K562 (cell line): ENCODE measurements at regions not wholly inside any gene's neighbourhood (a gene's known extent, or its start where the extent isn't known, plus 50 kb on each side); places are given as distances from the start of the nearest gene placed in this dataset.

ENCODE experiments used
- ATAC-seq: fragments of 200-7000 bp; cut with Tn5 transposase; 3 replicates; pipeline ENCODE4 v1.9.1; 2020; ENCODE audit warnings: moderate library complexity
- BruUV-seq: library from RNA; stranded (reverse); fragments of 400-500 nt; replicated peaks from 2 replicates; lab custom pipeline; 2021; lab: Mats Ljungman, UMichigan
- CTCF ChIA-PET: fragments of 300-600 bp; formaldehyde crosslinking; extraction: SDS; loops from one replicate; lab custom pipeline; 2021; ENCODE audit warnings: low intra/inter-chr PET ratio; lab: Yijun Ruan, JAX
- POLR2A ChIA-PET: fragments of 300-600, 350-650 bp; sonication (Branson Sonifier 250); formaldehyde crosslinking; extraction: SDS; loops from one replicate; lab custom pipeline; 2021; ENCODE audit warnings: antibody characterized with exemption, inconsistent platforms; lab: Yijun Ruan, JAX
- DNase-seq, 4 experiments: peaks; one replicate each; pipeline versions ENCODE4 v3.0.0 to v3.0.0-alpha.2; 2011 to 2018; ENCODE audit warnings: low spot score in 3 of 4, mixed read lengths in 3 of 4; ENCODE audit errors: extremely low read depth in 1 of 4
- FAIRE-seq: peaks from 2 replicates; lab custom pipeline; 2011; peaks lifted over from hg19 to GRCh38; lab: Jason Lieb, UNC
- H2AFZ ChIP-seq: 2 replicates; pipeline ENCODE4 v1.6.0; 2011; ENCODE audit warnings: low read depth, low read length, control low read depth, inconsistent platforms
- H3K27ac ChIP-seq: fragments of 200-600 bp; 3 replicates; pipeline ENCODE4 v1.8.0; 2011; ENCODE audit warnings: low read depth, mild to moderate bottlenecking, control low read depth, inconsistent platforms, low read length, moderate library complexity, mixed read lengths; ENCODE audit errors: extremely low read depth
- H3K27me3 ChIP-seq, 2 experiments: fragments of 300-600 bp in 1 of 2; 2 replicates in 1 of 2; 3 replicates in 1 of 2; pipeline versions ENCODE4 v1.6.0 to v1.8.0; 2011; ENCODE audit warnings: inconsistent platforms in 2 of 2, low read length in 2 of 2, mild to moderate bottlenecking in 1 of 2, mixed read lengths in 1 of 2, moderate library complexity in 1 of 2; ENCODE audit not compliant: control insufficient read depth in 2 of 2, insufficient read depth in 2 of 2
- H3K36me3 ChIP-seq: fragments of 300-600 bp; 3 replicates; pipeline ENCODE4 v1.8.0; 2011; ENCODE audit warnings: mild to moderate bottlenecking, low read length, inconsistent platforms; ENCODE audit not compliant: control insufficient read depth, insufficient read depth
- H3K4me1 ChIP-seq, 2 experiments: fragments of 200-600 bp in 1 of 2; replicated peaks in 1 of 2; 2 replicates in 1 of 2; 3 replicates in 1 of 2; pipeline versions ENCODE4 v1.5.1 to v1.8.0; 2011; ENCODE audit warnings: inconsistent platforms in 2 of 2, low read length in 2 of 2, mild to moderate bottlenecking in 1 of 2, mixed read lengths in 1 of 2, moderate library complexity in 1 of 2; ENCODE audit not compliant: control insufficient read depth in 2 of 2, insufficient read depth in 2 of 2
- H3K4me2 ChIP-seq: 2 replicates; pipeline ENCODE4 v1.6.1; 2011; ENCODE audit warnings: low read length, control low read depth, inconsistent platforms, mixed read lengths; ENCODE audit not compliant: insufficient read depth
- H3K4me3 ChIP-seq: fragments of 200-600 bp; sonication (generic), shearing (Covaris generic); 2 replicates; pipeline ENCODE4 v1.5.1; 2016; ENCODE audit warnings: control low read depth, inconsistent platforms
- H3K79me2 ChIP-seq: fragments of 200-600 bp; 3 replicates; pipeline ENCODE4 v1.8.0; 2011; ENCODE audit warnings: low read length, inconsistent platforms; ENCODE audit not compliant: control insufficient read depth, insufficient read depth
- H3K9ac ChIP-seq, 2 experiments: 2 replicates each; pipeline versions ENCODE4 v1.6.0 to v1.6.1; 2011; ENCODE audit warnings: low read depth in 2 of 2, low read length in 2 of 2, control low read depth in 1 of 2, inconsistent platforms in 1 of 2, mild to moderate bottlenecking in 1 of 2, mixed read lengths in 1 of 2; ENCODE audit not compliant: insufficient read depth in 1 of 2
- H3K9me1 ChIP-seq: one replicate; pipeline ENCODE4 v1.6.0; 2011; ENCODE audit warnings: inconsistent platforms, mild to moderate bottlenecking, low read length, moderate library complexity; ENCODE audit not compliant: control insufficient read depth, insufficient read depth
- H3K9me3 ChIP-seq: replicated peaks from 2 replicates; pipeline ENCODE4 v1.5.1; 2011; ENCODE audit warnings: low read depth, low read length, inconsistent platforms; ENCODE audit not compliant: control insufficient read depth, insufficient read depth
- H4K20me1 ChIP-seq: replicated peaks from 2 replicates; pipeline ENCODE4 v1.6.1; 2011; ENCODE audit warnings: low read length, inconsistent platforms, mixed read lengths; ENCODE audit not compliant: control insufficient read depth, insufficient read depth
- CCAR2 ChIP-seq: fragments of 200-400 bp; formaldehyde crosslinking; IDR thresholded peaks from 2 replicates; pipeline ENCODE4 v1.6.1; 2017; ENCODE audit warnings: mild to moderate bottlenecking, low read depth, low read length
- DDX20 ChIP-seq: fragments of 450-650 bp; IDR thresholded peaks from 2 replicates; pipeline ENCODE4 v1.6.1; 2016; ENCODE audit warnings: missing genetic modification characterization, low read depth, mild to moderate bottlenecking, missing compliant biosample characterization, moderate library complexity
- ELF2 ChIP-seq: fragments of 250-450 bp; sonication (Bioruptor Pico); IDR thresholded peaks from 2 replicates; pipeline ENCODE4 v1.5.0; 2021; ENCODE audit warnings: mild to moderate bottlenecking
- ELK3 ChIP-seq: fragments of 450-650 bp; formaldehyde crosslinking; IDR thresholded peaks from 2 replicates; pipeline ENCODE4 v1.4.0; 2020; ENCODE audit warnings: mild to moderate bottlenecking
- FOXA1 ChIP-seq: fragments of 450-650 bp; IDR thresholded peaks from 2 replicates; pipeline ENCODE4 v1.6.1; 2016; ENCODE audit warnings: mild to moderate bottlenecking, borderline replicate concordance
- GTF2F1 ChIP-seq: IDR thresholded peaks from 2 replicates; pipeline ENCODE4 v1.6.1; 2011; ENCODE audit warnings: low read depth, low read length, improper control_type of control experiment
- MAFF ChIP-seq: IDR thresholded peaks from 2 replicates; pipeline ENCODE4 v1.6.1; 2012; ENCODE audit warnings: low read length, improper control_type of control experiment
- MAFK ChIP-seq: IDR thresholded peaks from 2 replicates; pipeline ENCODE4 v1.6.1; 2011; ENCODE audit warnings: low read length, improper control_type of control experiment
- NFATC3 ChIP-seq: fragments of 450-650 bp; IDR thresholded peaks from 2 replicates; pipeline ENCODE4 v1.6.1; 2017; ENCODE audit warnings: mild to moderate bottlenecking
- NR4A1 ChIP-seq, 2 experiments: fragments of 250-450 bp in 1 of 2; fragments of 450-650 bp in 1 of 2; sonication (Bioruptor Pico) in 1 of 2; IDR thresholded peaks; 2 replicates each; pipeline versions ENCODE4 v1.4.0 to v1.6.1; 2016 to 2020; ENCODE audit warnings: mild to moderate bottlenecking in 2 of 2, missing compliant biosample characterization in 1 of 2, missing genetic modification characterization in 1 of 2, moderate library complexity in 1 of 2
- SAFB ChIP-seq: fragments of 200-400 bp; formaldehyde crosslinking; IDR thresholded peaks from 2 replicates; pipeline ENCODE4 v1.6.1; 2017; ENCODE audit warnings: low read depth, low read length, borderline replicate concordance
- ZBTB9 ChIP-seq: fragments of 450-650 bp; formaldehyde crosslinking; IDR thresholded peaks from 2 replicates; pipeline ENCODE4 v1.4.0; 2020; ENCODE audit warnings: mild to moderate bottlenecking, moderate library complexity
- ZNF316 ChIP-seq: fragments of 450-650 bp; IDR thresholded peaks from 2 replicates; pipeline ENCODE4 v1.6.1; 2016
- ZNF583 ChIP-seq: fragments of 250-450 bp; sonication (Bioruptor Pico); IDR thresholded peaks from 2 replicates; pipeline ENCODE4 v1.4.0; 2020
- WGBS: fragments of 100-300 bp; shearing (Covaris generic); methylation state at CpG from one replicate; pipeline ENCODE4 v1.1.6; 2016; ENCODE audit warnings: low coverage, mixed read lengths; ENCODE audit not compliant: insufficient coverage; ENCODE audit errors: missing lambda C conversion rate; 5-methylcytosine and 5-hydroxymethylcytosine counted together
- in situ Hi-C: fragments of 300-500 bp; cut with MboI; formaldehyde crosslinking; loops from 4 replicates; pipeline ENCODE4 v1.15.0; 2018; ENCODE audit warnings: inconsistent platforms, mixed read lengths
- intact Hi-C: fragments of 100-400 bp; cut with micrococcal nuclease; formaldehyde crosslinking; loops from 2 replicates; pipeline ENCODE4 v1.14.2; 2022
- TF ChIP-seq, protein P1 (sequence below): fragments of 450-650 bp; conservative IDR thresholded peaks from 2 replicates; pipeline ENCODE4 v1.6.1; 2016; ENCODE audit warnings: missing genetic modification characterization, low read depth, mild to moderate bottlenecking, control low read depth, missing compliant biosample characterization

- no peak for TF ChIP-seq ELF2 (CRISPR knock-in tag)
- TF ChIP-seq SAFB = no peak
- peak; percentile 38; the same call in 1 of the 2 replicates for TF ChIP-seq MAFF
- TF ChIP-seq MAFK = peak; percentile 36
- peak; percentile 35; the same call in 1 of the 2 replicates for TF ChIP-seq ZNF316
- TF ChIP-seq, all 486 proteins: peak for 3
- intact Hi-C loops (no loop called here), in situ Hi-C loops (no loop called here)
- no peaks in the 10 kb centered on the region for H3K36me3 ChIP-seq
- 0% methylated on average over 2 of the region's 2 CpGs for WGBS
- ATAC-seq (no peak), FAIRE-seq (no peak), DNase-seq (no peak)
- no peaks in the 10 kb centered on the region for H3K79me2 ChIP-seq
- no peak overlapping the region for H2AFZ ChIP-seq
- no peak overlapping the region for H3K4me3 ChIP-seq
- H3K9ac ChIP-seq = no peak overlapping the region
- no peaks in the 10 kb centered on the region for H3K4me1 ChIP-seq
- no TSS peak for BruUV-seq
- POLR2A ChIA-PET = no interaction called here
- H3K9me1 ChIP-seq = no peaks in the 10 kb centered on the region
- no peaks in the 10 kb centered on the region for H3K9me3 ChIP-seq
- CTCF ChIA-PET = no interaction called here
- H3K27me3 ChIP-seq = no peaks in the 10 kb centered on the region
- H3K27ac ChIP-seq = no peak overlapping the region
- no peaks in the 10 kb centered on the region for H4K20me1 ChIP-seq
- H3K4me2 ChIP-seq = no peak overlapping the region
Observed at GRCh38 chr6:61585504-61585903, 700.5 kb downstream of the KHDRBS2 start.

DNA sequence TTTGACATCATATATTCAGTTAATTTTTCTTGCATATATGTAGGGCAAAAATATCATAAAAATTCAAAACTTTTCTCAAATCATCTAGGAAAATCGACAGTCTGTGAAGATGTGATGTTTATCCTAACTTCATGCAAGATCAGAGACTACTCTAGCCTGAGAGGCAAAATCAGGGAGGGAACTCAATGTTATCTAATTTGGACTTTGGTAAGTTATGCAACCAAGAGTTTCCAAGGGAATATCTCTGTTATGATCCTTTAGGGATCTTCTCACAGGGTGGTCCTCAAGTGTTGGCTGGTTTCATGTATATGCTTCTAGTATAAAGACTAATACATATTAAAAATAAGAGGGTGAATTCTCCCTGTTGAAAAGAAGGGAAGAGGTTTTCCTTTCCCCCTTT, 723.9 kb downstream of the KHDRBS2 start:
- POLR2A ChIA-PET = no interaction called here
- FAIRE-seq (no peak), ATAC-seq (no peak), DNase-seq (no peak)
- H3K9me1 ChIP-seq = no peaks in the 10 kb centered on the region
- H2AFZ ChIP-seq = no peak overlapping the region
- H4K20me1 ChIP-seq = no peaks in the 10 kb centered on the region
- in situ Hi-C loops (no loop called here), intact Hi-C loops (loop anchor here (10.0 kb wide), 1 partner anchor 83 kb away; no protein-coding TSS in a partner anchor)
- H3K27ac ChIP-seq = no peak overlapping the region
- H3K4me3 ChIP-seq = no peak overlapping the region
- no peak overlapping the region for H3K4me2 ChIP-seq
- CTCF ChIA-PET = no interaction called here
- H3K4me1 ChIP-seq = no peaks in the 10 kb centered on the region
- no peak overlapping the region for H3K9ac ChIP-seq
- H3K9me3 ChIP-seq = no peaks in the 10 kb centered on the region
- no peaks in the 10 kb centered on the region for H3K79me2 ChIP-seq
- WGBS = 0% methylated on average over 1 of the region's 1 CpG
- H3K36me3 ChIP-seq = no peaks in the 10 kb centered on the region
- no peaks in the 10 kb centered on the region for H3K27me3 ChIP-seq
- BruUV-seq = no TSS peak
- TF ChIP-seq GTF2F1 (no peak), ZBTB9 (CRISPR knock-in tag) (no peak), ELK3 (no peak), DDX20 (tag) (no peak), FOXA1 (no peak), NR4A1 (CRISPR knock-in tag; IDR thresholded peaks at IDR 0.05) (no peak), NR4A1 (tag; IDR thresholded peaks at IDR 0.05) (no peak), CCAR2 (no peak), ZNF583 (CRISPR knock-in tag) (no peak), NFATC3 (no peak)
- TF ChIP-seq, protein P1, sequence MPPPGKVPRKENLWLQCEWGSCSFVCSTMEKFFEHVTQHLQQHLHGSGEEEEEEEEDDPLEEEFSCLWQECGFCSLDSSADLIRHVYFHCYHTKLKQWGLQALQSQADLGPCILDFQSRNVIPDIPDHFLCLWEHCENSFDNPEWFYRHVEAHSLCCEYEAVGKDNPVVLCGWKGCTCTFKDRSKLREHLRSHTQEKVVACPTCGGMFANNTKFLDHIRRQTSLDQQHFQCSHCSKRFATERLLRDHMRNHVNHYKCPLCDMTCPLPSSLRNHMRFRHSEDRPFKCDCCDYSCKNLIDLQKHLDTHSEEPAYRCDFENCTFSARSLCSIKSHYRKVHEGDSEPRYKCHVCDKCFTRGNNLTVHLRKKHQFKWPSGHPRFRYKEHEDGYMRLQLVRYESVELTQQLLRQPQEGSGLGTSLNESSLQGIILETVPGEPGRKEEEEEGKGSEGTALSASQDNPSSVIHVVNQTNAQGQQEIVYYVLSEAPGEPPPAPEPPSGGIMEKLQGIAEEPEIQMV (tag) = no peak
